ENCODE measurements at regions not wholly inside any gene's neighbourhood (a gene's known extent, or its start where the extent isn't known, plus 50 kb on each side); places are given as distances from the start of the nearest gene placed in this dataset.

- TF ChIP-seq CTCF (IDR thresholded peaks at IDR 0.05; ENCODE audit: poor library complexity), result no peak
- TF ChIP-seq EZH2 (IDR thresholded peaks at IDR 0.05; ENCODE audit: borderline replicate concordance), result no peak
- no peak for TF ChIP-seq EZH2phosphoT487 (IDR thresholded peaks at IDR 0.05; ENCODE audit: low read depth, severe bottlenecking, unreplicated experiment)
These were observed 410.7 kb upstream of the SEMA3A start for GRCh38 chr7:84605301-84605700.
